ENCODE measurements at regions not wholly inside any gene's neighbourhood (a gene's known extent, or its start where the extent isn't known, plus 50 kb on each side); places are given as distances from the start of the nearest gene placed in this dataset.

GRCh38 chr9:80605793-80606192, 1034.0 kb downstream of the TLE4 start:
- TF ChIP-seq ZNF232 (CRISPR knock-in tag; IDR thresholded peaks at IDR 0.05) (no peak), ZNF274 (IDR thresholded peaks at IDR 0.05; ENCODE audit: borderline replicate concordance, low read depth, low read length) (no peak), CTCF (IDR thresholded peaks at IDR 0.05 in 2 of 3, conservative IDR thresholded peaks at IDR 0.05 in 1 of 3; ENCODE audit: insufficient read depth in 2 of 3, low read depth in 1 of 3, low read length in 3 of 3) (no peak), MAFG (tag; conservative IDR thresholded peaks at IDR 0.05) (no peak), PML (IDR thresholded peaks at IDR 0.05; ENCODE audit: low read length) (no peak), TARDBP (IDR thresholded peaks at IDR 0.05) (no peak), HMGXB4 (CRISPR knock-in tag; IDR thresholded peaks at IDR 0.05) (no peak), GTF2F1 (IDR thresholded peaks at IDR 0.05; ENCODE audit: low read depth, low read length) (no peak), IFI16 (CRISPR knock-in tag; IDR thresholded peaks at IDR 0.05) (no peak), MAFF (IDR thresholded peaks at IDR 0.05; ENCODE audit: low read length) (no peak), RFX5 (IDR thresholded peaks at IDR 0.05; ENCODE audit: low read depth, low read length) (no peak)
